Coronary artery (tissue), 2 donors: ENCODE measurements at regions not wholly inside any gene's neighbourhood (a gene's known extent, or its start where the extent isn't known, plus 50 kb on each side); places are given as distances from the start of the nearest gene placed in this dataset.

Experiments
- DNase-seq: peaks from one replicate; pipeline ENCODE4 v3.0.0-alpha.2; 2017; ENCODE audit warnings: low spot score
- H3K27ac ChIP-seq, 2 donors: fragments of 200-600 bp; sonication (generic); one replicate each; pipeline ENCODE4 v1.5.1; 2016 to 2019
- H3K4me3 ChIP-seq: fragments of 200-600 bp; sonication (generic); 2 replicates; pipeline ENCODE4 v1.5.1; 2016; ENCODE audit warnings: mild to moderate bottlenecking, moderate library complexity
- CTCF ChIP-seq: fragments of 200-600 bp; sonication (generic); IDR thresholded peaks from one replicate; pipeline ENCODE4 v1.5.1; 2019; ENCODE audit warnings: antibody characterized with exemption

- no peak for DNase-seq
- H3K27ac ChIP-seq = no peak overlapping the region
- TF ChIP-seq CTCF = no peak
- H3K4me3 ChIP-seq = no peak overlapping the region
Measured at GRCh38 chr9:134967547-134967930, 49.8 kb upstream of the FCN1 start.

- no peak for DNase-seq
- no peak overlapping the region for H3K4me3 ChIP-seq
- TF ChIP-seq CTCF = no peak
- H3K27ac ChIP-seq = no peak overlapping the region
Measured at GRCh38 chr9:134968011-134968822, 50.5 kb upstream of the FCN1 start.

- no peak for TF ChIP-seq CTCF
- DNase-seq = no peak
- no peak overlapping the region for H3K27ac ChIP-seq
- no peak overlapping the region for H3K4me3 ChIP-seq
Measured at GRCh38 chr9:134968823-134969090, 51.0 kb upstream of the FCN1 start.

- Histone ChIP-seq H3K4me3 (no peak overlapping the region), H3K27ac (no peak overlapping the region)
- no peak for DNase-seq
- TF ChIP-seq CTCF = no peak
Measured at GRCh38 chr9:134969156-134970045, 51.7 kb upstream of the FCN1 start.

DNA sequence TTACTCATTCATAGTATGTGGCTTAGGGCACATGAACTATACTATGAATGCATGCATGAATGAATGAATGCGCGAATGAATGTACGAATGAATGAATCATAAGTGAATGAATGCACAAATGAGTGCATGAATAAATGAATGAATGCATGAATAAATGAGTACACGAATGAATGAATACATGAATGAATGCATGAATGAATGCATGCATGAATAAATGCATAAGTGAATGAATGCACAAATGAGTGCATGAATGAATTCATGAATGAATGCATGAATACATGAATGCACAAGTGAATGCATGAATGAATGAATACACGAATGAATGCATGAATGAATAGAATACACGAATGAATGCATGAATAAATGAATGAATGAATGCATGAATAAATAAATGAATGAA, 52.5 kb upstream of the FCN1 start:
- TF ChIP-seq CTCF = no peak
- no peak for DNase-seq
- Histone ChIP-seq H3K27ac (no peak overlapping the region), H3K4me3 (no peak overlapping the region)

DNA sequence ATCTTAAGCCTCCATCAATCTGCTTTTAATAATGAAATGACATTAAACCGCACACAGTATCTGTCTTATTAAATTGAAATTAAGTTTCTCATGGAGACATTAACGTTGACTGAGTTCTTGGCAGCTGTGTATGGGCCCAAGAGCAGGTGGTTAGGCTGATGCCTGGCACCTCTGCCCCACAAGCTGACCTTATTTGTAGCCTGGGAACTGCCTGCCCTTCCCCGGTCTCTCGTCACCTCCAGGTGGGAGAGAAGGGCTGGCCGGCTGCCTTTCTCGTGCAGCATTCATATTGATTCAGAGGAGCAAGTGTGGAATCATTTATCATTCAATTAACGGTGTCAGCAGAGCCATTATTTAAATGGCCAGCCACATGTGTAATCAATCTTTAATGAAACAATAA, 53.0 kb upstream of the FCN1 start:
- DNase-seq = no peak
- Histone ChIP-seq H3K27ac (no peak overlapping the region), H3K4me3 (no peak overlapping the region)
- TF ChIP-seq CTCF = no peak

GRCh38 chr9:134971196-134971595, 53.5 kb upstream of the FCN1 start:
- Histone ChIP-seq H3K4me3 (no peak overlapping the region), H3K27ac (no peak overlapping the region)
- TF ChIP-seq CTCF = no peak
- no peak for DNase-seq
